CD4-positive, alpha-beta T cell treated with Interleukin-21 for 1 hour (primary cell): ENCODE measurements at regions not wholly inside any gene's neighbourhood (a gene's known extent, or its start where the extent isn't known, plus 50 kb on each side); places are given as distances from the start of the nearest gene placed in this dataset.
"Not testable (repeated sequence)": the region's sequence is repeated elsewhere in the genome, so short reads cannot be mapped to it uniquely, and the experiment has no call there.

Experiments
- DNase-seq: peaks from one replicate; pipeline ENCODE4 v3.0.0-alpha.2; 2020

DNA sequence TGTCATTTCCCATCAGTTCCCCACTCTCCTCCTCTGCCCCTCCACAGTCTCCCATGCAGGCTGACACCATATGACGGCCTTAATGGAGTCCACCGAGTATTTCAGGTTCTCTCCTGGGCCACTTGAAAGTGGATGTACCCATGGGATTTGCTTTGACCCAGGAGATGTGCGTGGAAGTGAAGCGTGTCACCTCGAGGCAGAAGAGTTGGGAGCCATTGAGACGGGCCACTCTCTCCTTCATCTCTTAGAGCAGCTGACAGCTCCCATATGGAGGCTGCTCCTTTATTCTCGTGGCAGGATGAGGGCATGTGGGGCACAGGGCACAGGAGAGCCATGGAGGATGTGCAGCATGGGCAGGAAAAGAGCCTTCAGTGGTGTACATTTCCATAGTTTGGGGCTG, 144.7 kb upstream of the CRYM start:
- not testable (repeated sequence) for DNase-seq

DNA sequence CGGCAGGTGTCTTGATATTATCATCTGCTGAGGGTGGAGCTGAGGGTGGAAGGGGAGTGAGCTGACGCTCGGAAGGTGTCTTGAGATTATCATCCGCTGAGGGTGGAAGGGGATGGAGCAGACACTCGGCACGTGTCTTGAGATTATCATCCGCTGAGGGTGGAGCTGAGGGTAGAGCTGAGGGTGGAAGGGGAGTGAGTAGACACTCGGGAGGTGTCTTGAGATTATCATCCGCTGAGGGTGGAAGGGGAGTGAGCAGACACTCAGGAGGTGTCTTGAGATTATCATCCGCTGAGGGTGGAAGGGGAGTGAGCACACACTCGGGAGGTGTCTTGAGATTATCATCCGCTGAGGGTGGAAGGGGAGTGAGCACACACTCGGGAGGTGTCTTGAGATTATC, 126.6 kb upstream of the CRYM start:
- DNase-seq, result peak; percentile 47

DNA sequence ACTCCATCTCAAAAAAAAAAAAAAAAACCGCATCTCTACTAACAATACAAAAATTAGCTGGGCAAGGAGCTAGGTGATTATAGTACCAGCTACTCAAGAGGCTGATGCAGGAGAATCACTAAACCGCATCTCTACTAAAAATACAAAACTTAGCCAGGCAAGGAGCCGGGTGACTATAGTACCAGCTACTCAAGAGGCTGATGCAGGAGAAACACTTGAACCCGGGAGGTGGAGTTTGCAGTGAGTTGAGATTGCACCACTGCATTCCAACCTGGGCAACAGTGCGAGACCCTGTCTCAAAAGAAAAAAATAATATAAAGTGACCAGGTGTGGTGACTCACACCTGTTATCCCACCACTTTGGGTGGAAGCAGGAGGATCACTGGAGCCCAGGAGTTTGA, 119.8 kb upstream of the CRYM start:
- not testable (repeated sequence) for DNase-seq

DNA sequence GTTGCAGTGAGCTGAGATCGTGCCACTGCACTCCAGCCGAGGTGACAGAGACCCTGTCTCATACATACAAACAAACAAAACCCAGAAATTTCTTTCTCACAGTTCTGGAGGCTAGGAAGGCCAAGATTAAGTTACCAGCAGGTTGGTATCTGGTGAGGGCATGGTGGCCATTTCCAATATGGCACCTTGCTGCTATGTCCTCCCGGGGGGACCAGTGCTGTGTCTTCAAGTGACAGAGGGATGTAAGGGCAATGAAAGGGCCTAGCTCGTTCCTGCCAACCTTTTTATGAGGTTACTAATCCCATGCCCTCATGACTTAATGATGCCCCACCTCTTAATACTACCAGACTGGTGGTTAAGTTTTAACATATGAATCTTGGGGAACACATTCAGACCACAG, 118.5 kb upstream of the CRYM start:
- not testable (repeated sequence) for DNase-seq

DNA sequence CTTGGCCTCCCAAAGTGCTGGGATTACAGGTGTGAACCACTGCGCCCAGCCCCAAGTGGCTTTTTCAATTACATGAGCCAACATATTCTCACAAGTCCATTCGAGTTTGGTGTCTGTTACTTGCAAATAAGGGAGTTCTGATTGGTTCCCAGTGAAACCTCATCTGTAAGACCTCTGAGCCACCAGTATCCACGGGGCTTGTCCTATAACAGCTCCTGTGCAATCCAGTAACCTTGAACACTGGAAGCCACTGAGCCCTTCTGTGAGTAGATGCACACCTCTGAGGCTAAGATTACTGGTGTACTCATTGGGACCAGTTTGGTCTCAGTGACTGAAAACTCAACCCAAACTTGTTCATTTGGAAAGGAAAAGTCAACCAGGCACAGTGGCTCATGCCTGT, 112.5 kb upstream of the CRYM start:
- DNase-seq, result not testable (repeated sequence)

DNA sequence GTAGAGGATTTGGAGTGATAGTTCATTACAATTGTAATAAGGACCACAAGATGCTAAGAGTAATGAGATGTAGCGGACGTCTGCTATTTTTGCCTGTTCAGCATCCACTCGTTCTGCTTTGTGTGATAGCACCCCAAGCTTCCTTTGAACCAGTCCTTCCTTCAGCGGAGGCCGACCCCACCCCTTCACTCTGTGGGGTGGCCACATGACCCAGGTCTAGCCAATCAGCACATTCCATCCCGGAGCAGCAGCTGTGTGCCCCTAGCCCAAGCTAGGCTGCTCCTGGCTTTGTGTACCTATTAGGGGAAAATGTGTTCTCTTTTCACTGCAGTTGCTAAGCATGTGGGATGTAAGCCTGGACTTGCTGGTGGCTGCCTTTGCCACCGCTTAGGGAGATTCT, 111.8 kb upstream of the CRYM start:
- DNase-seq, result not testable (repeated sequence)

DNA sequence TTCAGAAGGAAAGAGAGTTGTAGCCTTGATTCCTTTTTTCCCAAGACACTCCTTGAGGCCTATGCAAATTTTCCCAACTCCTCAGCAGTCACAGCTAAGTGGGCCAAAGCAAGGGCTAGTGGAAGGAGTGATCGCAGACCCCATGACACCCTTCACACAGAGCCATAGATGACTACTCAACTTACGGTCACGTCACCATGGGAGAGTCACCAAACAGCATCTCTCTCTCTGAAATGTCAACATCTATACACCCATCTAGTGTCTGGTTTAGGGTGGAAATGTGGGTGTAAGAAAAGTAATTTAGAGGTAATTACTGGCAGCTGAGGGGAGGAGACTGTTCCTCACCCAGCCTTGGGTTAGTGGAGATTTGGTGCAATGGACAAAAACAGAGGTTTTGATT, 109.7 kb upstream of the CRYM start:
- not testable (repeated sequence) for DNase-seq

DNA sequence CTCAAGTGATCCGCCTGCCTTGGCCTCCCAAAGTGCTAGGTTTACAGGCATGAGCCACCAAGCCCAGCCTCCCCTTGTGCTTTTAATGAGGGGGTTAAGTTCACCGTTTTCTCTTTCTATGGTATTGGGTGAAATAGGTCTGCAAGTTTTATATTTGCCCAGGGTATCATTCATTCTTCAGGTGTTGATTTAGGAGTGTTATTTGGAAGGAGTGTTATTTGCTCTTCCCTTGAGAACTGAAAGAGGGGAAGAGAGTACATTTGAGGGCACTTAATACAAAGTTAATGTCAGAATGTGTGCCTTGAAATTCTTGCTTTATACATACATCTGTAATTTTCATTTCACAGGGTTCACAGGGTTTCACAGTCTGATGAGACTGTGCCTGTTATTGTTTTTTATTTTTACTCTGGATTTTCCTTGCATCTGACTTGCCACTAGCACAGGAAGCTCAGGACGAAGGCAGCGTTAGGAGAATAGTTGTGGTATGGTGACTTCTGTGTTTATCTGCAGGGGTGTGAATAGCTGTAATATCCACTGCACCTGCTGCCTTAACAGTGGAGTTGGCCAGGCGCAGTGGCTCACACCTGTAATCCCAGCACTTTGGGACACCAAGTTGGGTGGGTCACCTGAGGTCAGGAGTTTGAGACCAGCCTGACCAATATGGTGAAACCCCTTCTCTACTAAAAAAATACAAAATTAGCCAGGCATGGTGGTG, 108.3 kb upstream of the CRYM start:
- not testable (repeated sequence) for DNase-seq

DNA sequence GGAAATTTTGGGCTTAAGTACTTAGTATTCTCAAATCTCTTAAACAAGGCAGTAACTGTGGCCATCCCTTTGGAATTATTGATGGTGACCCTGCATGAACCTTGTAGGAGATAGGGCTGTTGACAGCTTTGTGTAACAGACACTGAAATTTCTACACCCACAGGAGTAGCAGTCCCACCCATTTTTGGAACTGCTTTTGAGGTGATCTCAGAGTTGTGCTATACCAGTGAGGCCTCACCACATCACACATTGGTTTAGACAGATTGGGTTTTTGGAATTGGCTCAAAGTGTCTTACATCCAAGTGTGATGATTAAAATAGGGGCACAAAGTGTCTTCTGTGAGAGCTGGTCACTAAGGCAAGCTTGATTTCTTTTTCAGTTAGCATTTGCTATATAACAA, 105.6 kb upstream of the CRYM start:
- not testable (repeated sequence) for DNase-seq

DNA sequence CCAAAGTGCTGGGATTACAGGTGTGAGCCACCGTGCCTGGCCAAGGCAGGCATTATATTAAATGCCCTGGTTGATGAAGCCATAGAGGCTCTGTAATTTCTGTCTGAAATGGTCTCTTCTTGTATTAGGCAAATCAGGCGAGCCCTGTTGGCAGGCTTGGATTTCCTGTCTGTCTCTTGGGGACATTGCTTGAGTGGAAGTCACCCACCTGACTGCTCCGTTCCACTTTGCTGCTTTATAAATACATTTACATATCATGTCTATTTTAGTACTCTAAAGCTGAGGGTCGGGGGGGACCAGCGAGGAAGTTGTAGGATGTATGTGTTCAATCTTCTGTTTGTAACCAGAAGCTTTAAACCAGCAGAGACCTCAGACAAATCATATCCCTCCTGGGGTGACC, 101.6 kb upstream of the CRYM start:
- not testable (repeated sequence) for DNase-seq

DNA sequence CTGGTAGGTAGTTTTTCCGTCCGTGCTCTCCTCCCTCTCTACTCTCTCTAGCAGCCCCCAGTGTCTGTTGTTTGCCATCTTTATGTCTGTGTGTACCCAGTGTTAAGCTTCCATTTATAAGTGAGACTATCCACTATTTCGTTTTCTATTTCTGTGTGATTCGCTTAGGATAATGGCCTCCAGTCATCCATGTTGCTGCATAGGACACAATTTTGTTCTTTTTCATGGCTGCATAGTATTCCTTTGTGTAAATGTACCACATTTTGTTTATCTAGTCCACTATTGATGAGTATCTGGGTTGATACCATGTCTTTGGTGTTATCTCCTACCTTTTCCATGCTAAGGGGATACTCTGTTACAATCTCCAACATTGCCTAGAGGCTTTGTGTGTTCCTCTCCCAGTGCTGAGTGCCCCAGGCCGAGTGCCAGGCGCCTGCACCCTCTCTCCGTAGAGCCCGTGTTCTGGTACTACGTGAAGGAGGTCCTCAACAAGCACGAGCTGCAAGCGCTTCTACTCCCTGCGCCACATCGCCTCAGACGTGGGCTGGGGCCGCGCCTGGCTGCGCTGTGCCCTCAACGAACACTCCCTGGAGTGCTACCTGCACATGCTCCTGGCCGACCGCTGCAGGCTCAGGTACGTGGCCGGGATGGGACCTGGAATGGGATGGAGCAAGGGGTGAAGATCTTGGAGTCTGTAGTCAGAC, 98.3 kb upstream of the CRYM start:
- not testable (repeated sequence) for DNase-seq

DNA sequence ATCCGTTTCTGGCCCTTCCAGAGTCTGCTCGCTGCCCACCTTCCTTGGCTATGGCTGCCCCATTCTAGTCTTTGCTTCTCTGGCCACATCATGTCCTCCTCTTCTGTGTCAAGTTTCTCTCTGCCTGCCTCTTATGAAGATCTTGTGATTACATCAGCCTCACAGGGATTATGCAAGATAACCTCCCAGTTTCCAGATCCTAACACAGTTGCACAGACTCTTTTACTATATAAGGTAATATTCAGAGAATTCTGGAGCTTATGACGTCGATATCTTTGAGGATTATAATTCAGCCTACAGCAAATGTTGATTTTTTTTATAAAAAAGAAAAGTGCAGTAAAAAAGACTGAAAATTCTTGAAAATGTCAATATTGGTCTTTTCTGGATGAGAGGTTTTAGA, 97.2 kb upstream of the CRYM start:
- not testable (repeated sequence) for DNase-seq

DNA sequence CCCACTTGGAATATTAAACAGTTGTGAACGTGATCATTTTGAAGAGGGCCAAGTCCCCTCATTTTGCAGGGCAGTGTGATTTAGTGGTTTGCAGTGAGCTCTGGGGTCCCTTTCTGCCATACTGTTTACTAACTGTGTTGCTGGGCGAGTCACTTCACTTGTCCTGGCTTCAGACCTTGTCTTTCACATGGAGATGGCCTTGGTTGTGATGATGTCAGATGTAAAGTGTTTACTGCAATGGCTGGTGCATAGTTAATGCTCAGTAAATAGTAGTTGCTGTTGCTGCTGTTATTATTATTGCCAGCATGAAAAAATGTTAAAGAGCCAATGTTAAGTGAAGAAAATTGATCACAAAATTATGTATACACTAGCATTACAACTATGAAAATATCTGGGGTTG, 95.4 kb upstream of the CRYM start:
- not testable (repeated sequence) for DNase-seq

DNA sequence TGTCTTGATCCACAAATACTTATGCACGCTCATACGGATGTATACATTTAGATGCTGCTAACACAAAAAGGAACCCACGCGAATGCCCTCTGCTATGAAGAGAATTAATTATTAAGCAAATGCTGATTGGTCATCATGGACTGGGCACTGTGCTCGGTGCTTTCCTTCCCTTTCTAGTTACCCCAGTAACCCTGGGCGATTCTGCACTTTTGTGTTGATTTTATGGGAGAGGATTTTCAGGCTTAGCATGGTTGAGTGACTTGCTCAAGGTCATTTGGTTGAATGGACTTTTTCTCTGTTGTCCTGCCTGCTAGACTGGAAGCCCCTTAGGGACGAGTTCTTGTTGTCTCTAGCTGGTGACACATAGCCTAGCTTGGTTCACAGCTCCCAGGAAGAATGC, 94.8 kb upstream of the CRYM start:
- not testable (repeated sequence) for DNase-seq

DNA sequence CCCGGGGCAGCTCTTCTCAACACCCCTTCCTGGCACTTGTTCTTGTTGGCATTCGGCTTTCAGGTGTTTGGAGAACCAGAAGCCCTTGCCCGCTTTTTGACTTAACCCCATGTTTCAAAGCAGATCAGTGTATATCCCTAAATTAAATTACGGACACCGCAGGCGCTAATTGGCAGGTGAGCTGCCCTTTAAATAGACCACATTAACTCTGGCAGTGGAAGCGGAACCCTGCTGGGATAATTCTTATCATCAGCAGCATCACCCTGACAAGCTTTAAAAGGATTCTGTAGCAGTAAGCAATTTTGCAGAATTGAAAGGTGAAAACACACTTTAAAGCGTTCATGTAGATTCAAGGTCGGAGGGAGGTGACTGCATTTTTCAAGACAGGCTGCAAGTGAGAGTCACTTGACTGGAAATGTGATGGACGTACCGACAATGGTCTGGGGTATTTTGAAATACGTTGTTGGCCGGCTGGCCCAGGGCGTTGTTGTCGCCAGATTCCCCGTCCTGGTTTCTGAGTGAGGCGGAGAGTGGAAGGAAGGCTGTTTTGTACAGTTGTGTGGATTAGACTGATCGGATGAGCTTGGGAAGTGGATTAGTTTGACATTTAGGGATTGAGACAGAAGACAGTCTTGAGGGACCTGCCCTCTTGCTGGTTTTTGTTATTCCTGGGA, 94.2 kb upstream of the CRYM start:
- not testable (repeated sequence) for DNase-seq

DNA sequence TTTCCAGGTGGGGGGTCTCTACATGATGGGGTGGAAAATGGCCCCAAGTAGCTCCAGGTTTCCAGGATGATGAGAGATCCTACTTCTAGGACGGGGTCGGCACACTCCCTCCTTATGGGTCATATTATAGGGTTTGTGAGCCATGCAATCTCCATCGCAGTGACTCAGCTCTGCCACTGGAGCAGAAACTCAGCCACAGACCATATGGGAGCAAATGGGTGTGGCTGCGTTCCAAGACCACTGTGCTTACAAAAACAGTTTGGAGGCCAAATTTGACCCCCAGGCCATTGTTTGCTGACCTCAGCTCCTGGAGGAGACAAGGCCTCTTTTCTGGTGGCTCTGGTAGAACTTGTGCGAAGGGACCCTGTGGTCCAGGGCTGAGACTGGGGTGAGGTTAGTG, 92.7 kb upstream of the CRYM start:
- not testable (repeated sequence) for DNase-seq

DNA sequence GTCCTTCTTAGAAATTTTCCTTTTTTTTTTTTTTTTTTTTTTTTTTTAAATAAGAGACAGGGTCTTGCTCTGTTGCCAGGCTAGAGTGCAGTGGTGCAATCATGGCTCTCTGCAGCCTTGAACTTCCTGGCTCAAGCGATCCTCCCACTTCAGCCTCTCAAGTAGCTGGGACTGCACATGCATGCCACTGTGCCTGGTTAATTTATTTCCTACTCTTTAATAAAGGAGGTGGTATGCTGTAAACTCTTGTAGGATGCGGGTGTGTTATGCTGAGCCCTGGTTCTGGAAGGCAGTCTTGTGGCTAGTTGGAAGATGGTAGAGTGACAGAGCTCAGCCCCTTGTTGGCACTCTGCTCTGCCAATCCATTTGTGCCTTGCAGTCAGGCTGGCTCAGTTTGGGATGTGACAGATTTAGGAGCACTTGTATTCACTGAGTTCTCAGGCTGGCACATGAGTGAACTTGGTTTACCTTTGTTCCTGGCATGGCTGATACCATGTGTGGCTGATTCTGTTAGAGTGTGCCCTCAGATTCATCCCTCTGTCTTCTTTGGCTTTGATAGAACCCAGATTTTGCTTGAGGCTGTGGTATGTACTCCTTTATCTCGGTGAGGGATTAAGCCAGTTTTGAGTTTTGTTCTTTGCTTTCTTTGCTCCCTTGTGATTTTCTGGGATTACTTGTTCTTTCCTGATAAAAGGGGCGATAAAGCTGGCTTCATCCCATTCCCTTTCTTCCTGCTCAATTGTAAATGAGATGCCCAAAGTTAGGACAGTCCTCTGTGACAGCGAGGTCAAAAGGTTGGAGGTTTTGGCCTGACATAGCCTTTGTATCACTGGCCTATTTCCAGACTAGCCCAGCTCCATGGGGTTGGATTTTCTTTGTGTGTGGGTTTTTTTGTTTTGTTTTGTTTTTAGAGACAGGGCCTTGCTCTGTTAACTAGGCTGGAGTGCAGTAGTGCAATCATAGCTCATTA, 91.2 kb upstream of the CRYM start:
- DNase-seq, result not testable (repeated sequence)

DNA sequence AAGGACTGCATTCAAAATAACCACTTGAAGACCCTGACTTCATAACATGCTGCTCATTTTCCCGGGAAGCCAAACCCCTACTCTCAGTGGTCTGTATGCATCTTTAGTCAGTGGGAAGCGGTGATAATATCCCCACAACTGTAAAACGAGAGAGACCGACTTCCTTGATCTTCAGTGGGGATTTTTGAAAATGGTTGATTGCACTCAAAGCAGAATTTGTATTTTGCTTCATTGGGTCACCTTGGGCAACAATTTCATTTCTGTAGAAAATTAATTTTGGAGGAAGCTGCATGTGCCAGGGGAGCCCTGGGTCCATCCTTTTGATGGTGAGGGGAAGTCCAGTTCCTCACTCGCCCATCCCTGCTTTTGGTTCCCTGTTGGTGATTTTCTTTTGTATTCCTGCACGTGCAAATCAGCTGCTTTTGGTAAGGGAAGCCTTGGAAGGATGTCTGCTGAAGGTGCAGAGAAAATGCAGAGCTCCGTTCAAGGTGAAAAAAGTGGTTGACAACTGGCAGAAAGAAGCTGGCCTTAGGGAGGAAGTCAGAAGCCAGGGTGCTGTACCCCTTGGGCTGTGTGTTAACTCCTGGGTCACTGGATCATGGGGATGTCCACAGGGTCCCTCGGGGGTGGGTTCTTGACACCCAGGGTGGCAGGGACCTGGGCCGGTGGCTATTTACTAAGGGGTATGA, 89.8 kb upstream of the CRYM start:
- not testable (repeated sequence) for DNase-seq

DNA sequence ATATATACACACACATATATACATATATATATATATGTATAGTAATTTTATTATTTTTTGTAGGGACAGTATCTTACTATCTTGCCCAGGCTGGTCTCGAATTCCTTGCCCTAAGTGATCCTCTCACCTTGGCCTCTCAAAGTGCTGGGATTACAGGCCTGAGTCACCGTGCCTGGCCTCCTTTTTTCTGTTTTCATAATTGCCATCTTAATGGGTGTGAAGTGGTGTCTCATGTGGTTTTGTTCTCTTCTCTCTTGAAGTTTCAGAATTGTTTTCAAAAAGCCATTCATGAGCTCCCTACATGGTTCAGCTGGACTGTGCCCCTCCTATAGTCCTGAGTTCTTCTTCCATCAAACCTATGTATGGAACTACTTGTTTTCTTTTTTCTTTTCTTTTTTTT, 88.9 kb upstream of the CRYM start:
- DNase-seq, result not testable (repeated sequence)

DNA sequence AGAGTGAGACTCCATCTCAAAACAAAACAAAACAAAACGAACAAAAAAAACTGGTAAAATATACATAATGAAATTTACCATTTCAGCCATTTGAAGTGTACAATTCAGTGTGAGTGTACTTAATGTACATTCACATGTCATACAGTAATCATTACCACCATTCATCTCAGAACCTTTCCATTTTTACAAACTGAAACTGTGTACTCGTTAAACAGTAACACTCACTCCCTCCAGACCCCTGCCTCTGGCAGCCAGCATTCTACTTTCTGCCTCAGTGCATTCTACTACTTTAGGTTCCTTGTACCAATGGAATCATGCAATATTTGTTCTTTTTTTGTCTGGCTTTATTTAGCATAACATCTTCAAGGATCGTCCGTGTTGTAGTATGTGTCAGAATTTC, 87.5 kb upstream of the CRYM start:
- not testable (repeated sequence) for DNase-seq

DNA sequence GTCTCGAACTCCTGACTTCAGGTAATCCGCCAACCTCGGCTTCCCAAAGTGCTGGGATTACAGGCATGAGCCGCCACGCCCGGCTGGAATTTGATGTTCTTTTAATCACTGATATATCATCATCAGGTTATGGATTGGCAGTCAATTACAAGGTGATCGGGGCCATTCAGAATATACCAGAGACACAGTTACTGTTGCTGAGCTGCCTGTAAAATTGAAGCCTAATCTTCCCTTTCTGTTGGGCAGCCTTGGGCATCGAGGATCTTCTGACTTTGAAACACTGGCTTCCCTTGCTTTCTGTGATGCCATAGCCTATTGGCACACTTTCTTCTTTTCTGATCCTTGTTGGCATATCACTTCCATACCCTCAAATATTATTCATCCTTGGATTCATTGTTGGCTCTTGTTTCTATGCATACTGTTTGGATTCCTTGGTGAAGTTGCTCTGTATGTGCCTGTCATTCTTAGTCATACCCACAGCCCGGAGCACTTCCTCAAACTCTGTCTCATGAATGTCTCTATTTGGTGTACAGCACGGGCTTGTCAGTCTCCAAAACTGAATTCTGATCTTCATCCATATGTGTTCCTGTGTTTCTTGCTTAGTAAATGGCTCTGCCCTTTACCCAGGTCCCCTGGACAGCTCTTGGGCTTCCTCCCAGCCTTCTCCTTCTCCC, 85.6 kb upstream of the CRYM start:
- DNase-seq, result peak; percentile 14
